H1 (cell line): ENCODE measurements at regions not wholly inside any gene's neighbourhood (a gene's known extent, or its start where the extent isn't known, plus 50 kb on each side); places are given as distances from the start of the nearest gene placed in this dataset.

Experiments used
- CTCF ChIA-PET: fragments of 300-600 bp; sonication (Branson Sonifier 250); formaldehyde crosslinking; loops from one replicate; lab custom pipeline; 2021; ENCODE audit not compliant: partially characterized antibody; lab: Charles Lee
- POLR2A ChIA-PET: fragments of 300-600 bp; sonication (Branson Sonifier 250); formaldehyde crosslinking; loops from one replicate; lab custom pipeline; 2021; ENCODE audit warnings: inconsistent platforms; ENCODE audit not compliant: partially characterized antibody; lab: Charles Lee
- DNase-seq, 2 experiments: peaks; one replicate each; pipeline versions ENCODE4 v3.0.0 to v3.0.0-alpha.2; 2010 to 2022; ENCODE audit warnings: low spot score in 2 of 2, low read depth in 1 of 2, mixed read lengths in 1 of 2
- FAIRE-seq: peaks from 2 replicates; lab custom pipeline; 2011; peaks lifted over from hg19 to GRCh38; lab: Jason Lieb, UNC
- H2AFZ ChIP-seq: 2 replicates; pipeline ENCODE4 v1.8.1; 2012; ENCODE audit warnings: low read length, inconsistent platforms
- H2AK5ac ChIP-seq: 2 replicates; pipeline ENCODE4 v1.6.1; 2013; ENCODE audit warnings: low read depth, low read length
- H2BK120ac ChIP-seq: replicated peaks from 2 replicates; pipeline ENCODE3; 2013; ENCODE audit warnings: low read depth, low read length, inconsistent platforms
- H2BK12ac ChIP-seq: 2 replicates; pipeline ENCODE4 v1.6.1; 2013; ENCODE audit warnings: low read depth, low read length
- H2BK15ac ChIP-seq: 2 replicates; pipeline ENCODE4 v1.6.1; 2013; ENCODE audit warnings: low read length
- H2BK20ac ChIP-seq: 2 replicates; pipeline ENCODE4 v1.6.1; 2013; ENCODE audit warnings: low read length
- H2BK5ac ChIP-seq: 2 replicates; pipeline ENCODE4 v1.6.1; 2013; ENCODE audit warnings: low read depth, low read length
- H3K14ac ChIP-seq: 2 replicates; pipeline ENCODE4 v1.6.1; 2013; ENCODE audit warnings: inconsistent platforms; ENCODE audit not compliant: insufficient read length
- H3K18ac ChIP-seq: 2 replicates; pipeline ENCODE4 v1.6.1; 2013; ENCODE audit warnings: low read length; ENCODE audit errors: extremely low read depth
- H3K23ac ChIP-seq: 2 replicates; pipeline ENCODE4 v1.6.1; 2013; ENCODE audit warnings: inconsistent platforms; ENCODE audit not compliant: insufficient read length
- H3K23me2 ChIP-seq: 2 replicates; pipeline ENCODE4 v1.6.1; 2013; ENCODE audit warnings: low read depth, low read length
- H3K27ac ChIP-seq: 2 replicates; pipeline ENCODE4 v1.6.1; 2011; ENCODE audit warnings: low read depth, low read length, inconsistent platforms
- H3K27me3 ChIP-seq, 4 experiments: replicated peaks in 1 of 4; 1 replicate in 1 of 4; 2 replicates in 3 of 4; pipeline versions ENCODE4 v1.6.1 to v1.8.1; 2011 to 2013; ENCODE audit warnings: low read length in 3 of 4, mild to moderate bottlenecking in 3 of 4, inconsistent platforms in 2 of 4, mixed read lengths in 2 of 4, moderate library complexity in 1 of 4; ENCODE audit not compliant: control insufficient read depth in 3 of 4, insufficient read depth in 3 of 4; ENCODE audit errors: extremely low read depth in 1 of 4
- H3K36me3 ChIP-seq, 4 experiments: 2 replicates each; pipeline versions ENCODE4 v1.6.1 to v1.8.1; 2011 to 2013; ENCODE audit warnings: mild to moderate bottlenecking in 4 of 4, low read length in 3 of 4, moderate library complexity in 2 of 4, control low read depth in 1 of 4, inconsistent platforms in 1 of 4; ENCODE audit not compliant: insufficient read depth in 4 of 4, control insufficient read depth in 2 of 4
- H3K4ac ChIP-seq: replicated peaks from 2 replicates; pipeline ENCODE3; 2013; ENCODE audit warnings: low read length, low read depth, mixed read lengths, inconsistent platforms; ENCODE audit not compliant: insufficient read length
- H3K4me1 ChIP-seq, 4 experiments: replicated peaks in 1 of 4; 1 replicate in 1 of 4; 2 replicates in 3 of 4; pipeline versions ENCODE4 v1.6.1 to v1.8.1; 2011 to 2013; ENCODE audit warnings: low read length in 3 of 4, inconsistent platforms in 2 of 4, mixed read lengths in 1 of 4; ENCODE audit not compliant: insufficient read depth in 4 of 4, control insufficient read depth in 3 of 4
- H3K4me2 ChIP-seq, 2 experiments: 2 replicates each; pipeline versions ENCODE4 v1.6.1 to v1.8.1; 2011 to 2013; ENCODE audit warnings: low read depth in 2 of 2, low read length in 2 of 2, control low read depth in 1 of 2, inconsistent platforms in 1 of 2, mild to moderate bottlenecking in 1 of 2; ENCODE audit not compliant: insufficient read depth in 1 of 2
- H3K4me3 ChIP-seq, 4 experiments: fragments of 200-600, 300-600 bp in 1 of 4; sonication (generic), shearing (Covaris generic), sonication (Bioruptor Twin) in 1 of 4; 2 replicates each; pipeline versions ENCODE4 v1.5.1 to v1.8.1; 2011 to 2016; ENCODE audit warnings: low read length in 4 of 4, low read depth in 3 of 4, control low read depth in 2 of 4, inconsistent platforms in 2 of 4, mild to moderate bottlenecking in 2 of 4, mixed read lengths in 1 of 4, moderate library complexity in 1 of 4; ENCODE audit not compliant: insufficient read depth in 2 of 4; ENCODE audit errors: extremely low read depth in 1 of 4
- H3K56ac ChIP-seq: replicated peaks from 2 replicates; pipeline ENCODE3; 2013; ENCODE audit warnings: low read depth, mild to moderate bottlenecking, mixed read lengths, low read length, inconsistent platforms; ENCODE audit not compliant: insufficient read length
- H3K79me1 ChIP-seq: 2 replicates; pipeline ENCODE4 v1.6.1; 2013; ENCODE audit warnings: low read depth, low read length, control low read depth
- H3K79me2 ChIP-seq, 2 experiments: 2 replicates each; pipeline versions ENCODE4 v1.6.1 to v1.8.1; 2012 to 2013; ENCODE audit warnings: low read length in 2 of 2, mild to moderate bottlenecking in 2 of 2, inconsistent platforms in 1 of 2; ENCODE audit not compliant: insufficient read depth in 2 of 2, control insufficient read depth in 1 of 2
- H3K9ac ChIP-seq, 4 experiments: replicated peaks in 1 of 4; 1 replicate in 1 of 4; 2 replicates in 3 of 4; pipeline versions ENCODE4 v1.6.1 to v1.8.1; 2011 to 2013; ENCODE audit warnings: low read depth in 3 of 4, low read length in 3 of 4, control low read depth in 2 of 4, mild to moderate bottlenecking in 2 of 4, moderate library complexity in 2 of 4, inconsistent platforms in 1 of 4; ENCODE audit errors: extremely low read depth in 1 of 4
- H3K9me3 ChIP-seq, 2 experiments: 2 replicates each; pipeline versions ENCODE4 v1.6.1 to v1.8.1; 2012 to 2013; ENCODE audit warnings: mild to moderate bottlenecking in 2 of 2, moderate library complexity in 2 of 2, control low read depth in 1 of 2, inconsistent platforms in 1 of 2, low read depth in 1 of 2, low read length in 1 of 2, mixed read lengths in 1 of 2; ENCODE audit not compliant: insufficient read depth in 2 of 2
- H4K20me1 ChIP-seq, 2 experiments: replicated peaks in 1 of 2; 2 replicates each; pipeline versions ENCODE3 to v1.8.1; 2011 to 2013; ENCODE audit warnings: inconsistent platforms in 2 of 2, low read length in 2 of 2, mild to moderate bottlenecking in 1 of 2; ENCODE audit not compliant: insufficient read depth in 2 of 2, control insufficient read depth in 1 of 2
- H4K5ac ChIP-seq: 2 replicates; pipeline ENCODE4 v1.6.1; 2013; ENCODE audit warnings: low read length, low read depth, mixed read lengths, inconsistent platforms; ENCODE audit not compliant: insufficient read length
- H4K8ac ChIP-seq: 2 replicates; pipeline ENCODE4 v1.8.0; 2013; ENCODE audit warnings: mild to moderate bottlenecking, moderate library complexity, low read length, inconsistent platforms; ENCODE audit not compliant: insufficient read depth; ENCODE audit errors: extremely low read depth
- H4K91ac ChIP-seq: replicated peaks from 2 replicates; pipeline ENCODE3; 2013; ENCODE audit warnings: low read length, mixed read lengths, inconsistent platforms; ENCODE audit not compliant: insufficient read length
- EZH2 ChIP-seq: fragments of 200-600 bp; sonication (generic); IDR thresholded peaks from 2 replicates; pipeline ENCODE4 v1.7.1; 2012; ENCODE audit warnings: low read depth, mild to moderate bottlenecking, moderate library complexity, low read length, inconsistent platforms; ENCODE audit not compliant: severe bottlenecking
- KDM1A ChIP-seq: fragments of 200-600, 300-600 bp; sonication (generic); IDR thresholded peaks from 2 replicates; pipeline ENCODE4 v1.7.1; 2016; ENCODE audit warnings: mild to moderate bottlenecking, low read length, borderline replicate concordance
- NRF1 ChIP-seq: IDR thresholded peaks from 2 replicates; pipeline ENCODE4 v1.6.1; 2011; ENCODE audit warnings: mild to moderate bottlenecking, low read depth, low read length, improper control_type of control experiment
- RXRA ChIP-seq: IDR thresholded peaks from 2 replicates; pipeline ENCODE4 v1.6.1; 2011; ENCODE audit warnings: low read depth, mild to moderate bottlenecking, low read length, moderate library complexity; ENCODE audit not compliant: insufficient read depth
- SIN3A ChIP-seq, 2 experiments: IDR thresholded peaks in 1 of 2; conservative IDR thresholded peaks in 1 of 2; 2 replicates each; pipeline ENCODE4 v1.6.1; 2011 to 2012; ENCODE audit warnings: low read length in 2 of 2, improper control_type of control experiment in 1 of 2, low read depth in 1 of 2, mild to moderate bottlenecking in 1 of 2
- SIX5 ChIP-seq: IDR thresholded peaks from 2 replicates; pipeline ENCODE4 v1.6.1; 2011; ENCODE audit warnings: mild to moderate bottlenecking, low read depth, low read length
- SP1 ChIP-seq: IDR thresholded peaks from 2 replicates; pipeline ENCODE4 v1.6.1; 2011; ENCODE audit warnings: low read depth, low read length
- TAF7 ChIP-seq: optimal IDR thresholded peaks from 2 replicates; pipeline ENCODE3; 2011; ENCODE audit warnings: low read depth, mild to moderate bottlenecking, inconsistent platforms, low read length, moderate library complexity, borderline replicate concordance
- WGBS, 2 experiments: shearing (Covaris generic) in 1 of 2; methylation state at CpG; one replicate each; pipeline versions ENCODE4 v1.1.6 to v1.1.7; 2013 to 2015; ENCODE audit warnings: low lambda C conversion rate in 2 of 2, mixed read lengths in 2 of 2, inconsistent platforms in 1 of 2, low coverage in 1 of 2, missing lambda C conversion rate in 1 of 2; ENCODE audit not compliant: insufficient replicate concordance in 2 of 2, insufficient coverage in 1 of 2, insufficient read length in 1 of 2; ENCODE audit errors: extremely low coverage in 1 of 2, missing lambda C conversion rate in 1 of 2; 5-methylcytosine and 5-hydroxymethylcytosine counted together

- H3K79me1 ChIP-seq = no peaks in the 10 kb centered on the region
- POLR2A ChIA-PET = no interaction called here
- H2BK20ac ChIP-seq = no peak overlapping the region
- H4K20me1 ChIP-seq = no peaks in the 10 kb centered on the region
- no peak overlapping the region for H2BK5ac ChIP-seq
- H3K9ac ChIP-seq = no peak overlapping the region
- no peak overlapping the region for H2BK15ac ChIP-seq
- H3K14ac ChIP-seq = no peak overlapping the region
- H4K5ac ChIP-seq = no peak overlapping the region
- no peak for FAIRE-seq
- peaks cover 3 to 12% (median 8%) of the 10 kb centered on the region in 4 experiments; a peak in 6 of 7 replicates for H3K4me1 ChIP-seq
- CTCF ChIA-PET = interaction anchor here (1.2 kb wide), 1 partner anchor 234 kb away, joined by 3 read pairs; no protein-coding TSS in a partner anchor
- H3K79me2 ChIP-seq = peaks cover 0 to 23% of the 10 kb centered on the region in 2 experiments; a peak in 2 of 4 replicates
- DNase-seq = no peak
- H2BK12ac ChIP-seq = no peak overlapping the region
- no peak overlapping the region for H2BK120ac ChIP-seq
- no peak overlapping the region for H3K4me2 ChIP-seq
- H3K36me3 ChIP-seq = no peaks in the 10 kb centered on the region
- H3K23me2 ChIP-seq = no peaks in the 10 kb centered on the region
- no peak overlapping the region for H2AFZ ChIP-seq
- no peak overlapping the region for H3K23ac ChIP-seq
- no peak overlapping the region for H3K56ac ChIP-seq
- H4K91ac ChIP-seq = no peak overlapping the region
- H3K18ac ChIP-seq = no peak overlapping the region
- no peak overlapping the region for H3K4ac ChIP-seq
- no peak overlapping the region for H3K4me3 ChIP-seq
- H3K9me3 ChIP-seq = no peaks in the 10 kb centered on the region
- no peak overlapping the region for H4K8ac ChIP-seq
- no peak overlapping the region for H3K27ac ChIP-seq
- TF ChIP-seq SIX5 (no peak), EZH2 (no peak), NRF1 (no peak), RXRA (no peak), SP1 (no peak), TAF7 (no peak), SIN3A (conservative IDR thresholded peaks at IDR 0.05 in 1 of 2, IDR thresholded peaks at IDR 0.05 in 1 of 2; ENCODE audit: low read depth in 1 of 2, low read length in 2 of 2) (no peak), KDM1A (no peak)
- no peak overlapping the region for H2AK5ac ChIP-seq
- H3K27me3 ChIP-seq = peaks cover 0 to 3% (median 1%) of the 10 kb centered on the region in 4 experiments; a peak in 1 of 7 replicates
- 100% methylated on average over 3 of the region's 3 CpGs; no CpG with 5 or more reads in 1 of the 2 experiments for WGBS, 2 experiments
Measured at GRCh38 chr9:21553441-21553840, 71.3 kb upstream of the IFNE start.
